HCT116 (cell line): ENCODE measurements at regions not wholly inside any gene's neighbourhood (a gene's known extent, or its start where the extent isn't known, plus 50 kb on each side); places are given as distances from the start of the nearest gene placed in this dataset.

Experiments used
- CEBPB ChIP-seq: IDR thresholded peaks from 2 replicates; pipeline ENCODE4 v1.6.1; 2012; ENCODE audit warnings: low read depth
- EZH2 ChIP-seq: fragments of 200-600 bp; sonication (generic); IDR thresholded peaks from 2 replicates; pipeline ENCODE4 v1.6.1; 2017; ENCODE audit warnings: antibody characterized with exemption, mixed run types
- EZH2phosphoT487 ChIP-seq: fragments of 200-600 bp; IDR thresholded peaks from 2 replicates; pipeline ENCODE4 v1.6.1; 2018; ENCODE audit warnings: antibody characterized with exemption, borderline replicate concordance
- POLR2AphosphoS5 ChIP-seq: IDR thresholded peaks from 2 replicates; pipeline ENCODE4 v1.6.1; 2011; ENCODE audit warnings: mild to moderate bottlenecking, low read depth, low read length, moderate library complexity
- RAD21 ChIP-seq: IDR thresholded peaks from 2 replicates; pipeline ENCODE4 v1.6.1; 2012; ENCODE audit warnings: low read depth, mild to moderate bottlenecking
- SP1 ChIP-seq: IDR thresholded peaks from 2 replicates; pipeline ENCODE4 v1.6.1; 2012; ENCODE audit warnings: low read depth
- YY1 ChIP-seq: IDR thresholded peaks from 2 replicates; pipeline ENCODE4 v1.6.1; 2011; ENCODE audit warnings: low read length, low read depth, moderate library complexity, mild to moderate bottlenecking; ENCODE audit not compliant: insufficient replicate concordance; ENCODE audit errors: extremely low read depth
- ZNF274 ChIP-seq: fragments of 200-500 bp; sonication (Bioruptor generic); IDR thresholded peaks from 2 replicates; pipeline ENCODE4 v1.6.1; 2014; ENCODE audit warnings: mild to moderate bottlenecking, low read depth, low read length, inconsistent platforms
- TF ChIP-seq, protein P1 (sequence below), 3 experiments: fragments of 200-600 bp in 1 of 3; sonication (generic) in 1 of 3; IDR thresholded peaks in 2 of 3; conservative IDR thresholded peaks in 1 of 3; 2 replicates each; pipeline ENCODE4 v1.5.1; 2012 to 2017; ENCODE audit warnings: low read depth in 2 of 3, low read length in 2 of 3, antibody characterized with exemption in 1 of 3, borderline replicate concordance in 1 of 3, control low read depth in 1 of 3, mild to moderate bottlenecking in 1 of 3, mixed read lengths in 1 of 3, mixed run types in 1 of 3, moderate library complexity in 1 of 3; ENCODE audit not compliant: insufficient read depth in 1 of 3

DNA sequence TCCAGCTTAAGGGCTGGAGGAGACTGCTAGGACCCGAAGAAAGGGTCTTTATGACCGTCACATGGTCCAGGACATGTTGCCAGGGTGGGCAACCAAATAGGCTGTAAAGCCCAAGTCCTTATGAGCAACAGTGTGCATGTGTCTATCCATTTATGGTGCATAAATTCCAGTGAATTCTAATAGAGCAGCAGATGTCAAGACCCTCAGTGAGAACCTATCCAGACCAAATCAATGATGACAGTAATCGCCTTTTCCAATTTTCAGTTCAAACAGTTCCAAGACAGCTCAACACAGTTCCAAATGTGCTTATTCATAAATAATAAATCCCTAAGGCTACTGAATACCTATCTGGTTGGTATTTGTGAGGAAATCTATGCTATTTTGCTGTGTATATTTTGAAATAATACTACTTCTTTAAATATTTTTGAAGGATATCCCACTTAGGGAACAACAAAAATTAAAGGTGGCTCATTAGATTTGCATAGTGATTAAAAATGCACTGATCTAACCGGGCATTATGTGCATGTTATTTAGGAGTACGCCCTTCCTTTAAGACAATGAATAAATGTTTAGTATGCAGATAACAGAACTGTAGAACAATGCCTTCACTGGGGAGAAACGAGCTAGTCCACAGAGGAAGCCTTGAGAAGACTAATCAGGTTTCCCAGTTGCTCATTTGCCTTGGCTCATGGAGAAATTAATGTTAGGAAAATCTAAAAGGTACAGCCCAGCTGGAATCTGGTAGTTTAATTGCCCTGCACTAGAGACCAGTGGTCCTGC is 519.5 kb upstream of the CHAC2 start:
- no peak for TF ChIP-seq POLR2AphosphoS5
- TF ChIP-seq SP1 = no peak
- no peak for TF ChIP-seq ZNF274
- no peak for TF ChIP-seq RAD21
- TF ChIP-seq EZH2phosphoT487 = no peak
- TF ChIP-seq, protein P1, sequence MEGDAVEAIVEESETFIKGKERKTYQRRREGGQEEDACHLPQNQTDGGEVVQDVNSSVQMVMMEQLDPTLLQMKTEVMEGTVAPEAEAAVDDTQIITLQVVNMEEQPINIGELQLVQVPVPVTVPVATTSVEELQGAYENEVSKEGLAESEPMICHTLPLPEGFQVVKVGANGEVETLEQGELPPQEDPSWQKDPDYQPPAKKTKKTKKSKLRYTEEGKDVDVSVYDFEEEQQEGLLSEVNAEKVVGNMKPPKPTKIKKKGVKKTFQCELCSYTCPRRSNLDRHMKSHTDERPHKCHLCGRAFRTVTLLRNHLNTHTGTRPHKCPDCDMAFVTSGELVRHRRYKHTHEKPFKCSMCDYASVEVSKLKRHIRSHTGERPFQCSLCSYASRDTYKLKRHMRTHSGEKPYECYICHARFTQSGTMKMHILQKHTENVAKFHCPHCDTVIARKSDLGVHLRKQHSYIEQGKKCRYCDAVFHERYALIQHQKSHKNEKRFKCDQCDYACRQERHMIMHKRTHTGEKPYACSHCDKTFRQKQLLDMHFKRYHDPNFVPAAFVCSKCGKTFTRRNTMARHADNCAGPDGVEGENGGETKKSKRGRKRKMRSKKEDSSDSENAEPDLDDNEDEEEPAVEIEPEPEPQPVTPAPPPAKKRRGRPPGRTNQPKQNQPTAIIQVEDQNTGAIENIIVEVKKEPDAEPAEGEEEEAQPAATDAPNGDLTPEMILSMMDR (IDR thresholded peaks at IDR 0.05 in 2 of 3, conservative IDR thresholded peaks at IDR 0.05 in 1 of 3; ENCODE audit: borderline replicate concordance in 1 of 3, insufficient read depth in 1 of 3, low read depth in 2 of 3, low read length in 2 of 3) = no peak
- TF ChIP-seq YY1 = no peak
- TF ChIP-seq CEBPB = no peak
- no peak for TF ChIP-seq EZH2
